Retina (tissue), 1 donor: ENCODE measurements at regions not wholly inside any gene's neighbourhood (a gene's known extent, or its start where the extent isn't known, plus 50 kb on each side); places are given as distances from the start of the nearest gene placed in this dataset.

Experiments used
- DNase-seq: peaks from one replicate; pipeline ENCODE4 v3.0.0-alpha.2; 2016

DNA sequence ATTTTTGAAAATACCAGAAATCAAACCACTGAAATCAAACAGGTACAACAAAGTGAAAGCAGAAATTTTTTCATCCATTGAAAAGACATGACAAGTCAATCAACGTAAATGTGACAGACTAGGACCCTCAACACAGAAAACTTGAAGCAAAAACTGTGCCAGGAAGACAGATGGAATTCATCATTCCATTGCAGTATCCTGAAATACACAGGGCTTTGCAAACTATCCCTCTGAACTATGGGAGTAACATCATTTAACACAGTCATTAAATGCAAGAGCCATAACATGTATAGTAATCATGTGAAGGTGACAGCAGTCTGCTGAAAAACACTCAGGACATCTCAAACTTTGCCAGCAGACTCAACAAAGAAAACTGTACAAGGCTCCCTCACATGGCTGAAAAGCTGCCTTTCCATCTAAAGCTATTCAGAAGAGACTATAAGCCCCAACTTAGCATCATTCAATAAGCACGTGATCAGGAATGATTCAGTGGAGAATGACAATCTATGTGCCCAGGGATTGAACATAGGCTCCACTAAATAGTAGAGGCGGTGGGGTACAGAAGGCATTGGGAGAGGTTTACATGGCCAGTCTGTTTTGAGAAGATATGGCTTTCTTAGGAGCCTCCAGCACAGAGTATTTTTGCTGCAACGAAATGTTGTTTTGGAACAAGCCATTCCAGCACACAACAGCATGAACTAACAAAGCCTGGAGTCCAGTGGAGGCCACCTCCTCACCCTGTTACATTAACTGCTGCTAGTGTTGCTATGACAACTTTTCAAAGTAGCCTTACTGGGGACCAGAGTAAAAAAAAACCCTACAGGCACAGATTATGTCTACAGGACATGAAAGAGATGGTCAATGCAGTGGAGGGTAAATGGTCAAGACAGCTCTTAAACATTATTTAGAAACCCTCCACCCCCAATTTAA is 274.5 kb upstream of the NOCT start:
- DNase-seq = no peak

DNA sequence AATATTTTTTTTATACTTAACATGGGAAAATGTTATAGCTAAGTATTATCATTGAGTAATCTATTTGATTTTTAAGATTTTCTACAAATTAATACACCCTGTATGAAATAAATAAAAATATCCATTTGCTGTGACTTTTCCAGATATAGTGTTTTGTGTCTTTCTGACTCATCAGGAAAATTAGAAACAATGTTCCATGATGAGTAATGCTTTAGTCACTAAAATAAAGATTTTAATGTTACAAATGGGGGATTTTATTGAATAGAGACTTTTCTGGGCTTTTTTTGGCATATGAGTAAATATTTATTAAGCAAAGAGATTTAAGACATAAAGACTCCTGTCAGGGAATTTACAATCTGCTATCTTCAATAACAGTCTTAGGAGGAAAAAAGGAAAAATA is 279.2 kb upstream of the NOCT start:
- no peak for DNase-seq

DNA sequence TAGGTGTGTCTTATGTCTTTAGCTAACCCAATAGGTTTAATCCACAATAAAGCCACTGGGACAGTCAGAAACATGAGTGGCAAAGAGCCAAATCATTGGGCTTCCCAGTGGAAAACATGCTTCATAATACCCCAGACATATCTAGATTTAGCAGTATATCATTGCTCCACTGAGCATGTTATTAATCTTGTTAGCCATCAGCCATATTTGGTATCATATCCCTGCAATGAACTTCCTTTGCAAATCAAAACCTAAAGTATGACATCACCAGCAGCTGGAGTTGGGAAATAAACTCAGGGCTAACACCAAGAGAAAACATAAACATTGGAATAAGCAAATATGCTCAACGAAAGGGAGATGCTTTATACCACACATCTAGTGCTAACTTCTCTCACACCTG is 280.8 kb upstream of the NOCT start:
- DNase-seq = no peak

DNA sequence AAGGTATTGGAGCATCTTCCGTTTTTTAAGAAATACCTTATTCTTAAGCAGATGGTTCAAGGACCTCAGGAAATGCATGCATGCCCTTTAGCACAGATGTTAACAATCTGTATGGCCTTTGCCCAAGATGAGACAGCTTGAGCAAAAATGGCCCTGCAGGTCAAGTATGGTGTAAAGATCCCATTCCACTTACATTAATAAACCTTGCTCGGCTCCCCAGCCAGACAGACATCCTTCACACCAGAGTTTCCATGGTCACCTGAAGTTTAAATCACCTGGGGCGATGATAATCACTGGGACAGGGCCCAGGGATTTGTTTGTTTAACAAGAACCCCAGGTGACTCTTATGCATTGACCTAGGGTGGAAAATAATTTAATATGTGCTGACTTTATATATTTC is 287.0 kb upstream of the NOCT start:
- no peak for DNase-seq

DNA sequence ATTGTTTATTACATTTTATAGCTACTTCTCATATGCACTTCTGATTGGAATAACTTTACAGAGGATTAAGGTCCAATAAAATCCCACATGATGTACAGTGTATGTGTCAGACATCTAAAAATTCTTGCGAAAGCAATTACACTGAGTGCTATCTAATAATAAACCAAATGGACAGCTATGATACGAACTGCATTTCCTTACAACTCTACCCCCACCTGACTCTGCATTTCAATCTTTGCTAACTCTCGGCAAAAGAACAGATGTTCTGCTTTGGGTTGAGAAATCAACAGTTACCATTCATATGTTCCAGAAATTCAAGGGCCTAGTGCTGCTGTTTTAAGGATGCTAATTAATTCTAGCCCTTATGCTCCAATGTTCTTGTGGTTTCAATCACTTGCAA is 287.9 kb upstream of the NOCT start:
- no peak for DNase-seq

DNA sequence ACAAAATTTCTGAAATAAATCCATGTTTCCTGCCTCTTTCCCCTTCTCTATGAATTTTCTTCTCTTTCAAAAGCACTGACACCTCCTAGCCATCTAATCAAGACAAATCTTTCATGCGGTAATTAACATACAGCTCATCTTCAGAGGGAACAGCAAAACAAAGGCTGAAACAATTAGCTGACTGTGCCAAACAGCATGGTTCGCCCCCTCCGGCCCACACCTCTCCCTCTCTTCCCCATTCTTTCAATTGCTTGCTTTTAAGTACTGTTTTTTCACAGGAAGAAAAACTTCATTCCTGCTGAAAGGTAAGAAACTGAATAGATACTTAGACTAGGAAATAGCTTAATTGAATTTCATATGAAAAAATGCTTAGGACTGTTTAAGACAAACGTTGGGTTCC is 291.1 kb upstream of the NOCT start:
- DNase-seq = no peak

DNA sequence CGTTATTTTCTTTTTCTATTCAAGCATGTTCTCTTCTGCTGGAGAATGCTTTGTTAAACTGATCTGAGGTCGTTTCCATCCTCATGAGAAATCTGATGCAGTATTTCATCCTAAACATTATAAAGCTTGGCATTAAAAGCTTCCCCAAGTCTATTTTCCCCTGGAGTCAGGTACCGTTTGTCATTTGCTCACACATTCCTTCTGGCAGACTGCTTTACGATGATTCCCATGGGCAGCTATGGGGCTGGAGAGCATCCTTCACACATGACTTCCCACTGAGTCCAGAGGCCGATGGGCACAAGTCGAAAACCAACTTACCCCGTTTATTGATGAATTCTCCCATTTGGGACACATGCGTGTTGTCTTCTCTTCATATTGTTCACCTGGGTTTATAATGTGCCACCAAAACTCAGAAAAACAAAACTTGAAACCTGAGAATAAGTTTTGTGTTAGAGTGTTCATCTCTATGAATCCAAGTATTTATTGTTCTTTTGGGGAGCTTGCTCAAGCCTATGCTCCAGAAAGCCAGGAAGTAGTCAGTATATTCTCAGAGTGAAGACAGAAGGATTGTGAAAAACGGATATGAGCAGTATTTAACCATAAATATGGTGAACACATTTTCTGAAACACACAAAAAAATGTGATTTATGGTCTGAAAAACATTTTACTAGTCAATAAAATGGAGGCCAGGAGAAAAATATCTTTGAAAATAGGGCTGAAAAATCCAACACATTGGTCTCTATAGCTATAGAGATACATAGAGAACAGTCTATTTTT is 298.8 kb upstream of the NOCT start:
- peak; percentile 39 for DNase-seq

DNA sequence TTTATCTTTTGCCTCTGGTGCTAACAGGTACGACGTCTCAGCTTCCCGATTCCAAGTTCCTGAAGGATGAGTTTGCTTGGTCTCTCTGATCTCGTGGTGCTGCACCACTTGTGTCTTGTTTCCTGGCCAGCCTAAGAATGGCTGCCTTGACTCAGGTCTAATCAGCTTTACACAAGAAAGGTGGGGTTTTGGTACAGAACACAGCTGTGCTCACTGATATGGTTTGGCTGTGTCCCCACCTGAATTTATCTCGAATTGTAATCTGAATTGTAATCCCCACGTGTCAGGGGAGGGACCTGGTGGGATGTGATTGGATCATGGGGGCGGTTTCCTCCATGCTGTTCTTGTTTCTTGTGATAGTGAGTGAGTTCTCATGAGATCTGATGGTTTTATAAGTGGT is 305.3 kb upstream of the NOCT start:
- no peak for DNase-seq

DNA sequence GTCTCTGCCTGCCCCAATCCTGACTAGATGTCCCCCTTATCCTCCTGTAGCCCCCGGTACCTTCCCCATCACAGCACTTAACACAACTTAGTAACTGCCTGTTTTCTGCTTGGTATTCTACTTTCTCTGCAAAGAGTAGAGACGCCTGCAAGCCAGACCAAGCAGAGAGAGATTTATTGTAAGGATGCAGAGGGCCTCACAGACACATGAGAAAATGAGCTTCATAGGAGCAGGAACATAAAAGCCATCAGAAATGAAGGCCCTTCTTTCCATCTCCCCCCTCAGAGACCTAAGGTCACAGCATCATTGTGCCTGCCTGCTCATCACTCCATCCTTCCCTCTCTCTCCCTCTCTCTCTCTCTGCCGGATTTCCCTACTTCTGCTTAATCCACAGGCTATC is 305.7 kb upstream of the NOCT start:
- DNase-seq = no peak

DNA sequence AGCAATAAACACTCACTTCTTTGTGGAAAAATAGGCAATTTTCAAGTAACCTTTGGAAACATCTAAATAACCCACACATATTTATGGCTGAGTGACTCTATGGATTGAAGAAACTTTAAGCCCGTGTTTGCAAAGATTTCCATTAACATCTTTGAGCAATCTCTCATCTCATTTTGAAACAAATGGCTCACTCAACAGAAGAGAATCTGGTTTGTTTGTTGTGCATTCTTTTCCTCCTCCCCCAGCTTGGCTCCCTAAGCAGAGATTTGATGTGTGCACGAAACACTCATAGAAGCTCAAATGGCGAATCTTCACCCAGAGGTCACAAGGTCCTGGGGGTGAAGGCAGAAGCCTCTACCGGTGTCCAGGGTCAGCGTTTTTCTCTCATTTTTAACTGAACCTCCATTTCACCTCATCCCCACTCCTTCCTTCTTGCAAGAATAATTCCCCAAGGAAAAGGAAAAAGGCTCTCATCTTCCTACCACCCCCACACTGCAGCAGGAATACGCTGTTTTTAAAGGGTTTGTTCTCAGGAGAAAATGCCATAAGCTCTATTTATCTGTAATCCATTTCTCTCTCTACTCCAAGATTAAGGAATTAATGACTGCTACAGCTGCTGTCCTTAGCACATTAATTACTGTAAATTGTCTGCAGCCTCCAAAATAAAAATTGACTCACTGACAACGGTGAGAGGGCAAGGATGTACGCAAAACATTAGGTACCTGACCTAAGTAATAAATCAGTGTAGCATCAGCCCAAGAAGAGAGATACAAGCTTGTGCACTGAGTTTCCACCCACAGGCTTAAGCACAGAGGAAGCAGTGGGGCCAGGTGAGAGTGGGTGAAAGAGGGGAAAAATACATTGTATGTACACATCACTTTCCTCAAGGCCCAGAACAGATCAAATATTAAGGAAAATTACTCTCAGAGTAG is 307.6 kb upstream of the NOCT start:
- no peak for DNase-seq

DNA sequence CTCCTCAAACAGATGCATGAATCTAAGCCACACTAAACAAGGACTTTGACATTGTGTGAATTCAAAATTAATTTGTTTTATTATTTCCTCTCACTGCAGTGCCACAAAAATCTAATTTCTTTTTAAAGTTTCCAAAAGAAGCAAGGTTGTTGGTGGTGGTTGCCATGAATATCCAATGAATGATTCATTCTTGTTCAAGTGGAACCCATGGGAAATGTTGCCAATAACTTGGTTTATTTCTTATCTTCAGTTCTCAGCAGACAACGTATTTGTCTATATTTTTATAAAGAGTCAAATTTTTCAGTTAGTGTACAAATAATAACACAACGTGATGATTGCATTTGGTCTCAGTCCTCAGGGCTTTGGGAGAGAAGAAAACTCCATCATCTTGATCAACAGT is 309.4 kb upstream of the NOCT start:
- DNase-seq = no peak

DNA sequence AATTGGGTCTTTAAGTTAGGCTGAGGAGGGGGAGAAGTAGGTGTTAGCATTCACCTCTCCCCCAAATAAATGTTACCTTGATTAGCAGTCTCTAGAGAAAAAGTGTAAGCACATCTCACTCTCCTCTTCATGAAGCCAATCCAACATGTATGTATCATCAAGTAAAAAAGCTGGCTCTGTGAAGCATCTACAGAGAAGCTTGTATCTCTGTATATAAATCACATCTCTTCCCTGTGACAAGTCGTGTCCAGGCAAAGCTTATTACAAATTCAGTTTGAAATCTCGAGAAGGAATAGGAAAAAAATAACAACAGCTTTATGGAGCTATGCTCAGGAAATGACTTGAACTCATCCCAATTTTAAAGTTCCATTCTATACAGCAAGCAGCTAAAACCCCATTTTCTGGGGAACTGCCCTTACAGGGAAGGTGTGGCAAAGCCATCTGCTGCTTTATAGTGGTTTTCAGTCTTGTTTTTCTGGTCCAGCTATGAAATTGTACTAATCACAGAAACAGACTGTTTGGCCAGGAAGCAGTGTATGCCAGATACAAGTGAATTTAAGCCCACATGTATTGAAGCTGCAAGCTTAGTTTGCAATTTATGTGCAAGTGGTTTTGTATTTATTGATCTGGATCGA is 313.3 kb upstream of the NOCT start:
- DNase-seq = no peak

DNA sequence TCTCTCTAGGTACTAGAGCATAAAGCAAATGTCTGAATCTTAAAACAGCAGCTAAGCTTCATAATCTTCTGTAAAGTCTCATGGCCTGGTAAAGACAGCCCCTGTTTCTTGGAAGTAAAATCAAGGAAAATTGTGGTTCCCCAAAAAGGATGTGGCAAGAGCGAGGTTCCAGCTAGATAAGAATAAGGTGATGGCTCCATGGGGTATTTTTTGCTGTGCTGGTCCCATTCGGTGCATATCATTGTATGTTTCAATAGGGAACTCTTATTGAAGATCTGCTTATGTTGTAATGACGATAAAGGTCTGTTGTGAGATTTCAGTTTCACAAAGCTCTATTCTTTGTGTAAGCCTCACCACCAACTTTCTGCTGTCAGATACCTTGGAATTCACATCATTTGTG is 316.9 kb upstream of the NOCT start:
- no peak for DNase-seq

DNA sequence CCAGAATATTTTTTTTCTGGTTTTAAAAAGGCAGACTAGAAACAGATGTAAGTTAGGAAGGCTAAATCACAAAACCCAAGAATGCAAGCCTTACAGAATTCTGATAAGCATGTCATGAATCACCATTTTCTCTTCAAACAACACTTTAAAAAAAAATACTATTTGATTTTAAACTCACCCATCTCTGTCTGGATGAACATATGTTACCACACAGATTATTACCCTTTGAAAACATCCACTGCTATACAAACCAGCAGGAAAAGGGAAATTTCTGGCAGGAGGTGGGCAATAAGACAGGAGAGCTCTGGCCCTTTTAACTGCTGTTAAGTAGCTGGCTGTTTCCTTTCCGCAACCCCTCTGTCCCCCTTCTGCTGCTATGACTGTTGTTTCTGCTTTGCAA is 317.7 kb upstream of the NOCT start:
- no peak for DNase-seq

DNA sequence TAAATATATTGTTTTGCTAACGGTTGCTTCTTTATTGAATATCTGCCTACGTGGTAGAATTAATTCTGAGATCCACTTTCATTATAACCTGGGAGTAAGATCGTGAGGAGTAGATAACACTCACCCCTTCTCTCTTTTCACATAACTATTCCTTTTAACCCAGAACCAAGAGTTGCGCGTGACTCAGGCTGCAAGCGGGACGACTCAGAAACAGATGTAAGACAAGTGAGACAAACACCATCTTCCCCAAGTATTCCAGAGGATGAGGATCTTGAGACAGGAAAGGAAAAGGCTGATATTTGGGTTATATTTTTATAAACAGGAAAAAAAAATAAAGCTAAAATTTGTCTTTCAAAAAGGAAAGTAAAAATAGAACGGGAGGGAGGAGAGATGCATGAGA is 318.8 kb upstream of the NOCT start:
- no peak for DNase-seq

DNA sequence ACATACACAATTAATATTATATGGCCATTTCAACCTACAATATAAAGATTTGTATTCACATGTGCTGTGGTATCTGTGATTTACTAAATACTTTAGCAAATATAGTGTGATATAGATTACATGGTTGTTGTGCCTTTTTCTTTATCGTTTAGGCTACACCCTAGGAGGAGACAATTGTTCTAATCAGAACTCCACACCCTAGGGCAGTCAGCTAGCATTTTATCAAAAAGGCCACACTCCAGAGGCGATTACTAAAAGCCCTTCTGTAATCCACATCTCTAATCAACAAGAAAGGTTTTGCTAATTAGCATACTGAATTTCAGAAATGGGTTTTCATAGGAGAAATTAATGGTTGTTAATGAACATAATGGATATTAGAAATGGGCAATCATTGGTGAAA is 319.5 kb upstream of the NOCT start:
- no peak for DNase-seq

DNA sequence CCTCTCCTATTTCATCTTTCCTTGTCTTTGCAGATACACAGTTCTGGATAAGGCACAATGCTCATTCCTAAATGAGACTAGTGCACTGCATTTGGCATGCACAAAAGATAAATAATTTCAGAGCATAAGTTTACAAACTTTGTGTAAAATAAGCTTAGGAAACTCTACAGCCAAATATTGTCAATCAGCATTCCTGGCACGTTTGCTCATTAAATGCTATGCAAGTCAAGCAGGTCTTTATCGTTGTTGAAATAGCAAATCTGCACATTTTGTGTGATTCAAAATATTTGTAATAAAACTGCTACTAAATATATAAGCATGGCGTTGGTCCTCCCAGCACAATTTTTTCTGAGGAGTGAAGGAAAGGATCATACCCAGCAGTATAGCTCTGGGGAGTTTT is 322.1 kb upstream of the NOCT start:
- no peak for DNase-seq

DNA sequence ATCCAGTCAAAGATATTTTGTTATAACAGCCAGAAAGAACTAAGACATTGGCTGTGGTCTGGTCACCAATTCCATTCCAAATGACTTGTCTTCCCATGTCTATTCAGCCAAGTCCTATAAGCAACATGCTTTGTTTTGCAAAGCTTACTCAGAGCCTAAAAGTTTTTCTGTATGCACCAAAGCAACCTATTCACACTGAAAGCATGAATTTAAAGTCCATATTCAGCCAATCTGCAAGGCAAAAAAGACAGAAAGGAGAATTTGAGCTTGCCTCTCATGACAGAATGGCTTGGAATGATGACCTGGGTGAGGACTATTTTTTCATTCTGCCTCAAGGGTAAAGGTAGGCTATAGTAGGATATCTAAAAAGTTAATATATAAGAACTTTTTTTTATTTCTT is 323.2 kb upstream of the NOCT start:
- DNase-seq = no peak

DNA sequence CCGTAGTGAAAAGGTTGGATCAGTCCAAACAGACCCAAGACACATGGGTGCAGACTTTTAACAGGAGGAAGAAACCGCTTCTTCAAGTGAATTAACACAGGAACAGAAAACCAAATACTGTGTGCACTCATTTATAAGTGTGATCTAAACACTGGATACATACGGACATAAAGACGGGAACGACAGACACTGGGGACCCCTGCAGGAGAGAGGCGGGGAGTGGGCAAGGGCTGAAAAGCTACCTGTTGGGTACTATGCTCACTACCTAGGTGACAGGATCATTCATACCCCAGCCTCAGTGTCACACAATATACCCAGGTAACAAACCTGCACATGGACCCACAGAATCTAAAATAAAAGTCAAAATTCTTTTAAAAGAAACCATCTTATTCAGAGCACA is 326.0 kb upstream of the NOCT start:
- DNase-seq = no peak

DNA sequence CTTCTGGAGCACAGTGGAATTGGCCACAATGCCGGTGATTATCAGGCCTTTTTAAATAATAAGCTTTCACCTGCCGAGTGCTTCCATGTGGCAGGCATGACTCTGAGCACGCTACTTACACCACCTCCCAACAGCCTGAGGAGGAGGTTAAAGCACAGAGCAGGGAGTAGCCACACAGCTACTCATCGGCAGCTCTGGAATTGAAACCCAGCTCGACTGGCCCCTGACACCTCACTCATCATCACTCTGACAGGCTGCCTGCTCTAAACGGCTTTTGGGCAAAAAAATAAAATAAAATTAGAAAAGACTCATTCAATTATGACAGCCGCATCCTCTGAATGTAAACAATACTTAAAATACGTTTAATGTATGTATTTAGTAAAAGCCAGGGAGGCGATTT is 326.4 kb upstream of the NOCT start:
- DNase-seq = no peak

DNA sequence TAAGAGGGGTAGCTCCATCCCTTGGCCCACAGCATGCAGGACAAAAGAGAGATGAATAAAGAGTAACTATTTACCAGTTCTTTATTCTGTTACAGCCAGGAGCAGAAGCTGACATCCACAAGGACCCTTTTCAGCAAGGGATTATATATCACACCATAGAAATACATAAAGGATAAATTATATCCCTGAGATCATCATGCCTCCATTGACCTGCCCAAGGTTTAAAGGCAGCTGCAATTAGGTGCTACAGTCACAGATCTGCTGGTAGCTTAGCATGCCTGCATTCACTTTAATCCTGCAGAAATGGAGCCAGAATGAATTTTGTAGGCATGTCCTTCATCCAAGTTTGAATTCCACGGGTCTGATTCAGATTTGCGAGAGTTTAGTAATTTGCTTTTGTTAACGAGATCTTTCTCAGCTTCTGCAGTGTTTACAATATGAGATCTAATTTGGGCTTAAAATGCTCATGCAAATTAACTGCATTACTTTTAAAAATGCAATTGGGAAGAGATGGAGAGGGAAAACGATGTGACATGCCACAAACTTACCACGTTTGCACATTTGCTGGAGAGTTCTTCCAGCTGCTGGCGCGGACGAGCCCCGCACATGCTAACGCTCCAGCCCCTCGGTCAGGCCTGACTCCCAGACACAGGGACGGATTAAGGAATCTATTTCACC is 327.0 kb upstream of the NOCT start:
- DNase-seq = no peak
